ENCODE measurements at regions not wholly inside any gene's neighbourhood (a gene's known extent, or its start where the extent isn't known, plus 50 kb on each side); places are given as distances from the start of the nearest gene placed in this dataset.
"Not testable (repeated sequence)": the region's sequence is repeated elsewhere in the genome, so short reads cannot be mapped to it uniquely, and the experiment has no call there.

DNA sequence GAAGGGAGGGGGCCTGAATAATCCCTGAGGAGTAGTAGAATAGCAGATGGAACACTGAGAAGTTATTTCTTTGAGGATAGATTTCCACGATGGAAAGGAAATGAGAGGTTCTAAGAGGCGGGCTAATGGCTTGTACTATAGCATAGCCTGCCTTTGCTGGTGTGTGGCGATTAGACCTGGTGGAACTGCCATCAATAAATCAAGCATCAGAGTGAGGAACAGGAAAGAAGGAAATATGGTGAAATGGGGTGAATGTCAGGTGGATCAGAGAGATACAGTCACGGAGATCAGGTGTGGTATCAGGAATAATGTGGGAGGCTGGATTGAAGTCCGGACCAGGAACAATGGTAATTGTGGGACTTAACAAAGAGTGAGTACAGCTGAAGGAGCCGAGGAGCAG, 668.6 kb downstream of the SUCLG1 start:
- TF ChIP-seq, protein P1, sequence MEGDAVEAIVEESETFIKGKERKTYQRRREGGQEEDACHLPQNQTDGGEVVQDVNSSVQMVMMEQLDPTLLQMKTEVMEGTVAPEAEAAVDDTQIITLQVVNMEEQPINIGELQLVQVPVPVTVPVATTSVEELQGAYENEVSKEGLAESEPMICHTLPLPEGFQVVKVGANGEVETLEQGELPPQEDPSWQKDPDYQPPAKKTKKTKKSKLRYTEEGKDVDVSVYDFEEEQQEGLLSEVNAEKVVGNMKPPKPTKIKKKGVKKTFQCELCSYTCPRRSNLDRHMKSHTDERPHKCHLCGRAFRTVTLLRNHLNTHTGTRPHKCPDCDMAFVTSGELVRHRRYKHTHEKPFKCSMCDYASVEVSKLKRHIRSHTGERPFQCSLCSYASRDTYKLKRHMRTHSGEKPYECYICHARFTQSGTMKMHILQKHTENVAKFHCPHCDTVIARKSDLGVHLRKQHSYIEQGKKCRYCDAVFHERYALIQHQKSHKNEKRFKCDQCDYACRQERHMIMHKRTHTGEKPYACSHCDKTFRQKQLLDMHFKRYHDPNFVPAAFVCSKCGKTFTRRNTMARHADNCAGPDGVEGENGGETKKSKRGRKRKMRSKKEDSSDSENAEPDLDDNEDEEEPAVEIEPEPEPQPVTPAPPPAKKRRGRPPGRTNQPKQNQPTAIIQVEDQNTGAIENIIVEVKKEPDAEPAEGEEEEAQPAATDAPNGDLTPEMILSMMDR (IDR thresholded peaks at IDR 0.05; ENCODE audit: low read length), result not testable (repeated sequence)
- not testable (repeated sequence) for TF ChIP-seq EZH2 (IDR thresholded peaks at IDR 0.05; ENCODE audit: borderline replicate concordance, low read length)
